Activated T-cell treated with anti-CD3 and anti-CD28 coated beads, Interleukin-2, amount 50 U/mL, for 1 hour (primary cell): ENCODE measurements at regions not wholly inside any gene's neighbourhood (a gene's known extent, or its start where the extent isn't known, plus 50 kb on each side); places are given as distances from the start of the nearest gene placed in this dataset.

ENCODE experiments used
- DNase-seq: peaks from one replicate; pipeline ENCODE4 v3.0.0-alpha.2; 2020

DNA sequence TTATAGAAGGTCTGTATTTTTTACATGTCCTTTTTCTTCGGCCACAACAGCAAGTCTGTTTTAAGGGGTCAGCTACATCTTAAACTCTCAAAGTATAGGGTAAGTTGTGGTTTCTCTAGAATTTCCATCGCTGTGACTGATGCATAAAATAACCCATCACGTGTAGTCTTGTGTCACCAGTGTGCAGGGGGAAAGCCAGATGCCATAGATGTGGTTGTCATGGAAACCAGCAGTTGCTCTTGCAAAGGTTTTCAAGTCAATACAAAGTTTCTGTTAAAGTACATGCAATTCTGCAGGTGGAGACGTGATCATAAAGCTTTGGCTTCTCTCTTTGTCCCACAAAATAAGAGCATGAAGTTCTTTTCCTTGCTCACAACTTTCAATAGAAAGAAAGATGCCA is 210.3 kb upstream of the ONECUT1 start:
- no peak for DNase-seq

DNA sequence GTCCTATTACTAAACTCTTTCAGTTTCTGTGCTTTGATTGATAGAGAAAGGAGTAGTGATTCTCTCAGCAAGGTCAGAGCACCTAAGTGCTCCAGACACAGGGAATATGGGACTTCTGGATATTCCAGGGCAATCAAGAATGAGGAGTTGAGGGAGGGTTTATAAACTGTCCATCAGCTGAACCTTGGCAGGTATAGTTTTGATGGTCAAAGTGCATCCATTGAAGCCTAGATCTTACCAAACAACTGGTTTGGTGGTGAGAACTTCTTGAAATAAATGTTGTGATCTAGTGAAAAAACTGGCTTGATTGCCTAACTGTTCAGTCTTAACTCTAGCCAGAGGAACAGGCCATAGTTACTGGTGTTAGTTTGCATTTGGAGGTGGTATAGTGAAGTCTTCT is 207.0 kb upstream of the ONECUT1 start:
- no peak for DNase-seq

DNA sequence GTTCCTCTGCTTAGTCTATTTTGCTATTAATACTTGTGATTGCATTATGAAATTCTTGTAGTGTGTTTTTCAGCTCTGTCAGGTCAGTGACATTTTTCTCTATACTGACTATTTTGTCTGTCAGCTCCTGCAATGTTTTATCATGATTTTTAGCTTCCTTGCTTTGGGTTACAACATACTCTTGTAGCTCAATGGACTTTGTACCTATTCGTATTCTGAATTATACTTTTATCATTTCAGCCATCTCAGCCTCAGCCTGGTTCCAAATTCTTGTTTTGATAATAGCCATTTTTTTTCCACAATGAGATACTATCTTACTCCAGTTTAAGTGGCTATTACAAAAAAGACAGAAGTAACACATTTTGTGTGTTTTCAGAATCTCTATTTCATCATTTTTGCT is 204.2 kb upstream of the ONECUT1 start:
- DNase-seq, result no peak

DNA sequence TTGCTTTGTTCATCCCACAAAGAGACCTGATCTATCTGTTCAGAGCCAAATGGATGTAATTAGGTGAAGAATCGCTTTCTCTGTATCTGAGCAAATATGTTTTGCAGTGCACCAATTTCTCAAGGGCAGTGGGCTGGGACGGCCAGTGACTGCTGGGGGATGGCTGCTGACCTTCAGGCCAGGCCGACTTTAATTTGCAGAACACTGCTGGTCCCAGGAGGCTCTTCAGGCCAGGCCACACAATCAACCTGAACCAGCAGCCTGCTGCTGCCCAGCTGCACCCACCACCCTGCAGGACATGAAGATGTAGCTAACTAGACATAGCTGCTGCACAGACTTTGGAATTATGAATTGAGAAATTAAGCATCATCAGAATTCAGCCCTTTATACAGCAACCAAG is 194.4 kb upstream of the ONECUT1 start:
- DNase-seq, result no peak

DNA sequence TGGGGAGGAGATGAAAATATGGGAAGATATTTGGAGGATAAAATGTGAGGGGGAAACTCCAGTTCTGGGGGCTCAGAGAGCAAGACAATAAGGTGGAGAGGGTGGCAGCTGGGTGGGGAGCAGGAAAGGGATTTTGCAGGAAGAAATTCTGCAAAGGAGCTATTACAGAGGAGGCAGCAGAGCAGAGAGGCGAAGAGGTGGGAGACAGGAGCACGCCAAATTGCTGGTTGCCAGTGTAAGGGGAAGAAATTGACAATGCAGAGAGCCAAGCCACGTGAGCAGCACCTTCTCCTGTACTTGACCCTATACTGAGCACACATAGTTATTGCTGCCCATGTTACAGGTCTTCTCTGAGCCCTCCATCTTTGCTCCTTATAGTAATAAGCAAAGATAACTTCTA is 190.3 kb upstream of the ONECUT1 start:
- DNase-seq, result no peak

DNA sequence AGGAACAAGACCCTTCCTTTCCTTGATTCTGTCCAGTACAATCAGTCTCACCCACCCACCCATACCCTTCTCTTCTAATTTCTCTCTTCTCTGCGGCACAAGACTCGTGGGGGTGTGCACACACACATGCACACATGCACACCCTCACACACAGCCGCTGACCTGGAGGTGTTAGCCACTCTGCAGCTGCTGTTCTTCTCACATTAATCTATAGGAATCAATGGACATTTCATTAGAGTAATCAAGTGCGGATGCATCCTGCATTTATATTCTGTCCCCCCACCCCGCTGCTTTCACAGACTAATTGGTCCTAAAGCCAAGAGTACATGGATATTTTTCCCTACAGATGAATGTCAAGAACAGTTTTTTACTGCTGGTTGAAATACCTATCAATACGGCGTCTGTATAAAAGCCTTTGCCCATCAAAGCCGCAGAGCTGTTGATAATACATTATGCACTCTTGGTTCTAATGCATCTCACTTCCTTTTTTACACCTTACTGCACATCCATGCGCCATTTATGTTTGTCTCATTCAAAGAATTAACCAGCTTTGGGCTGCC is 186.5 kb upstream of the ONECUT1 start:
- no peak for DNase-seq

DNA sequence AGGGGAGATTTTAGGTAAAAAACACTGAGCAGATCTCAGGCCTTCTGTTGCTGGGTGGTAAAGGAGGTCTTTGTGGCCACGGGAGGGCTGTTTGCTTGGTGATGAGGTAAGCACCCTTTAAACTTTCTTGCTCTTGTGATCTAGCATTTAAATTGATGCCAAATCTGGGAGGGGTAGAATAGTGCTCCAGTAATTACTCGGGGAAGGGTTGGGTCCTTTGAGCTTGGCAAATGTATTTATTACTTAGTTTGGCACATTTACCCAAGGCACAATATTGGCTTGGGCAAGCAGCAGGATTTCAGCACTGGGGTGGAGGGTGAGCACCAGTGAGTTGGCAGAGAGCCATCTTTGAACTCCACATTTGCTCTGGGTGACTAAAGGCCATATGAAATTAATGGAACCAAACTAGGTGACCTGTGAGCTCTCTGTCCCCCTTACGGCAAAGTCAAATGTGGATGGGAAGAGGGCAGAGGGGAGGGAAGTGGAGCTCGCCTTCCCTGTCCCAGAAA is 185.9 kb upstream of the ONECUT1 start:
- no peak for DNase-seq

DNA sequence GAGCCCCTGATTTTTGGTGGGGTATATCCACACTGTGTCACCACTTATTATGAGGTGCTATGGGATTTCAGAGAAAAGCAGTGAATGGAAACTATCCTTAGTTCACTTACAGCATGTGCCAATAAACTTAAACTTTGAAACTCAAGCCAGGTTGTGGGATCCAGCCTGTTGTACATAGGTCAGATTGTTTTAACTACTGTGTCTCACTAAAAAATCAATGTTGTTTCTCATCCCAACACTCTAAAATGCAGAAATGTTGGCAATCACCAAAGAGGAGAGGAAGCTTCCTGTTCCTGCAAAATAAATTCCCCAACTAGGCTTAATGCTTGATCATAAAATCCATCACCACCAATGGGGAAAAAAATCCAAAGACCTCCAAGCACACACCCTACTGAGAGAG is 173.7 kb upstream of the ONECUT1 start:
- no peak for DNase-seq

DNA sequence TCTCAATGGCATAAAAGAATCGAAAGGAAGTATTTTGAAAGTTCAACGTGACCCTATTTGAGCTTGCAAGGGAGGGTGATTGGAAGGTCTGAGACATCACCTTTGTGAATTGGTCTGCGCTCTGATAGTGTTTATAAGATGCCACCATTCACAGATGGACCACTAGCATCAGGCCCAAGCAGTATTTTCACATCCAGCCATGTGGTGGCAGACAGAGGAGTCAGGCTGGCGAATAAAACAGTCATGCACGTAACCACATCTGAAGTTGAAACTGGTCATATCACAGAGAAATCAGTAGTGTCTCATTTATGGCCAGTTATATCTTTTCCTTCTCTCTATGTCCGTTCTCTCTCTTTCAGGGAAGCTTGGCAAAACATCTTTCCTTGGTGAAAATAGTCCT is 170.1 kb upstream of the ONECUT1 start:
- no peak for DNase-seq

DNA sequence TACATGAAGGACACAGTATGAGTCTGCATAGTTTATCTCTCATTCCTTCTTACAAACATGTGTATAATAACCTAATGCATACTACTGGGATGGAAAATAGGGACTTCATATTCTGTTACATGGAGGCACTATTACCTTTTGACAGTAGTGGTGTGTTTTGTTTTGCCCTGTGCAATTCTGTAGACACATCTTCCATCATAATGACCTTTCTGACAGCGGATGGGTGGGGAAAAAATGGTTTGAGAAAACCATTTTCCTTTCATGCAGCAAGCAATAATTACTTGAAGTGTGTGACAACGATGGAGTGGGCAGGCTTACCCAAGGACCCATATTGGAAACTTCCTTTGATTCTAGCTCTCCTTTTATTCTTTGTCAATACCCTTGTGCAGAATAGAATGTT is 153.6 kb upstream of the ONECUT1 start:
- DNase-seq, result no peak

DNA sequence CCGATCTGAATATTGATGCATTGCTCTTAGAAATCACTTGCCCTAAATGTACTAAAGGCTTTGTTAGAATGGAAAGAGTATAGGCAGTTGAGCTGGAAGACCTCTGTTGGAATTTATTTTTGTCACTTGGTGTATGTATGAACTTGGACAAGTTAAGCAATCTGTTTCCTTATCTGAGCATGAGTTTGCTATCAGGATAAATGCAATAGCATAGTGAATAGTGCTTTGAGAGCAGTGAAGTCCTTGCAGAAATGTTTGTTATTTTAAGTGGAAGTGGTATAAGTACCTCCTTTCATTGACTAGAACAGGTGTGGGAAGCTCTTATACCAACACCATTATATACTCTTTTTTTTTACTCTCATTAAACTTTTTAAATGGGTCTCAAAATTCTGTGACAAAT is 146.4 kb upstream of the ONECUT1 start:
- DNase-seq, result no peak

DNA sequence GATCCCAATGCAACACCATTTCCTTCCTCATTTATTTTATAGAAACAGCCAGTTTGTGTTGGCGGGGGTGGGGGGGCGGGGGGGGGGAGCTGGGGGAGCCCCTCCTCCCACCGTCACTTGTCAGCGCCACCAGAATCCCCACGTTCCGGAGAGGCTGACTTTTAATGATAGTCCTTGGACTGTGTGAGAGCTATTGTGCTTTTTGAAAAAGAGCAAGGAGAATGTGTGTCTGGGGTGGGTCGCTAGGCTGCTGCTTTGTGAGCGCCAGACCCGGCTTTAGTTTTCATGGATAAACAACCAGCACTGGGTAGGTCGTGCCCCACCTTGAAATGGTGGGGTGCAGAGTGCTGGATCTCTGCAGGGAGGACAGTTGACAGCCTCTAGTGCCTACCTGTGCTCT is 135.0 kb upstream of the ONECUT1 start:
- no peak for DNase-seq

DNA sequence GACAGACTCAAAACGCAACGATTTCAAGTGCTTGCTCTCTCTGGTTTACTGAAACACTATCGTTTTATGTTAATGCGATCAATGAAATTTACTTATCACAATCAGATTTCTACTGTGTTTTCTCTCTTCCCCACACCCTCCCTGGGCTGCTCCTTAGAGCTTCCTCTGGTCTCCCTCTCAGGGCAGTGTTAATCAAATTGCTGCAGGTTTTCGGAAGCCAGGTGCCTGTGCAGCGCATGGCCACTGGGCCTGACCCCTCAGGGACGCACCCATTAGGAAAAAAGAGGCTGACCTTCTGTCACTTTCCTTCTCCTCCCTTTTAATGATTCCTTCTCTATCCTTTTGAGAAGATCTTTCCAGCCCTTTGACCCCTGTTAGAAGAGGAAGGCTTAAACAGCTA is 134.5 kb upstream of the ONECUT1 start:
- no peak for DNase-seq

DNA sequence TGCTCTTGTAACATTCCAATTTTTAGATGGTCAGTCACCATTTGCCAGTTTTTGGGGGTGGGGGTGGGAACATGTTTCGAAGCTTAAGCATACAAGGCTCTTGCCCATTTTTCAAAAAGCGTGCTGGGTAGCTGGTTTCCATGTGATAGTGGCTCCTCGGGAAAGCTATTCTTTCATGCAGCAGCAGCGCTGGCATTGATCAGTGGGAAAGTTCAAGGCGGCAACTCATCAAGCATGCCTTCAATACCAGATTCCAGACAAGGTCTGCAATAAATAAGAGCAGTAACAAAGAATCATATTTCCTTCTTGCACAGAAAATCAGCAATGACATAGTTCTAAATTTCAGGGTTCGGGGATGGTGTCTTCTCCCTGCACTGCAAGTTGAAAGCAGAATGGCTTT is 133.5 kb upstream of the ONECUT1 start:
- DNase-seq, result no peak

DNA sequence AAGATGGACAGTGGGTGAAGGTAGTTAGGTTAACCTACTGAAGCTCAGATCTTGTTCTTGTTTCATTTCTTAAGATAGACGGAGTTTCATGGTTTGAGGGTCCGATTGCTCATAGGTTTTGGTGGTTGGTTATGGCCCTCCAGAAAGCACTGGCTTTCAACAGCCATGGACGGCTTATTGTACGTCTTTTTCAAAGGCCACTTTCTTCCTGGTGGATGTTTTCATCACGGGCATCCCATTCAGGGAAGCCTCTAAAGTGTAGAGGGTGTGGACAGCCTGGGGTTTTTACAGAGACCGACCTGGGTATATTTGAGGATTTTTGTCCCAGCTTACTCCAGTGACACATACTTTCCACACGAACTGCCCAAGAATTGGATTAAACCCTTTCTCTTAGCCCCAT is 132.7 kb upstream of the ONECUT1 start:
- no peak for DNase-seq

DNA sequence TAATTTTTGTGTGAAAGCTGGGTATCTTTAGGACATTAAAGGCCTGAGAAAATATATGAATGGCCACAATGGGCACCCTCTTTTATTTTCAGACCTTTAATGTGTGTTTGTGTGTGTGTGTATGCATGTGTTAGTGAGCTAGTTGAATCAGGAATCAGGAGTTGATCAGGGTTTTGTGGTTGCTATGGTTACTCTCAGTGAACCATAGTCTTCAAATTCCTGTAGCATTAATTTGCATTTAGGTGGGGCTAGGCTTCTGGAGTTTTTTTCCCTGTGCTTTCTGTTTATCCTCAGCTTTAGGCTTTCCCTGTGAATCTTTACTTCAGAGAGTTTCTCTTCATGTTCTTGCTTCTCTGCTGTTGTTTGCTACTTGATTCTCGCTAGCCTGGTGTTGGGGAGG is 122.0 kb upstream of the ONECUT1 start:
- DNase-seq, result no peak

DNA sequence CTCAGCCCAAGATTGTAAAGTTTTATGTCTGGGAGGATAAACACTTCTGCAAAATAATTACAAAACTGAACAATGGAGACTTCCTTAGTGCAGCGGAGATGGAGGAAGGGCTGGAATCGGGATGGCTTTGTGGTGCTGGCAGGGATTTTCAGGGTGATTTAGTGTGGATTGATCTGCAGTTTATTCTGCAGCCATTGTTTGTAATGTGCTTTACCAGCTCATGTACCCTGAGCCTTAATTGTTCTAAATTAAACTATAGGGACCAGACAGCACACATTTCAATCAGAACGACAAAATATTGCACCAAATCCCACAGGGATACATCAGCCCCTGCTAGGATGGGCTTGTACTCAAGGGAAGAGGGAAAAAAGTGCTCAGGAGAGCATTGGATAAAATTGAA is 103.2 kb upstream of the ONECUT1 start:
- DNase-seq, result no peak

DNA sequence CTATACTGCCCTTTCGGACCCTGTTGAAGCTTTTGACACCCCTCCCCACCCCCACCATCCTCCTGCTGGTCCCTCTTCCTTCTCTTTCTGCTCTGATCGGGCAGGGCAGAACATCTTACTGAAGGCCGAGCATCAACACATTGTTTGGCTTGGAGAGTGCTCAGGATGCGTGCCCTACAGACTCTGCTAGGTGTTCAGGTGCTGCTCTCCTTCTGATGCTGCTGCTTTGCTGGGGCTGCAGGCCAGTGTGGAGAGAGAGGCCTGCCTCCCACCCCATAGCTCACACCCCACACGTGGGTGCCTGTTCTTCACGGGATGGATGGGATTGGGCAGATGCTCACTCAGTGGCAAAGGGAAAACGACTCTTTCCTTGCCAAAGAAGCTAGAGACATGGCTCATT is 89.8 kb upstream of the ONECUT1 start:
- no peak for DNase-seq

DNA sequence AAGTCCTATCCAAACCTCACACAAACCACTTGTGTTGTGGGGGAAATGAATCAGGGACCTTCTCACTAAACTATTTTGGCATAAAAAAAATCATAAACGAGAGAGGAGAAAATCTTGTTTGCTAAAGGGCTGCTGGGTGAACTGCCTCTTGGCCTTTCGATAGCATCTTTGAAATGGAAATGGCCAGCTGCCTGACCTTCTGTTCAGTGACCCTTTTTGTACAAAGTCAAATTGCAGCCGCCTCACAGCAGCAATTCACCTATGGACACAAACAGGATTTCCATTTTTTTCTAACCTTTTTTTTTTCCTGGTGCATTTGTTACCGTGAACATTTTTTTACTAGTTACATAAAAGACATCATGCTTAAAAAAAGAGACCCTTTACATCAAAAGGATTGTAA is 89.0 kb upstream of the ONECUT1 start:
- DNase-seq, result no peak

DNA sequence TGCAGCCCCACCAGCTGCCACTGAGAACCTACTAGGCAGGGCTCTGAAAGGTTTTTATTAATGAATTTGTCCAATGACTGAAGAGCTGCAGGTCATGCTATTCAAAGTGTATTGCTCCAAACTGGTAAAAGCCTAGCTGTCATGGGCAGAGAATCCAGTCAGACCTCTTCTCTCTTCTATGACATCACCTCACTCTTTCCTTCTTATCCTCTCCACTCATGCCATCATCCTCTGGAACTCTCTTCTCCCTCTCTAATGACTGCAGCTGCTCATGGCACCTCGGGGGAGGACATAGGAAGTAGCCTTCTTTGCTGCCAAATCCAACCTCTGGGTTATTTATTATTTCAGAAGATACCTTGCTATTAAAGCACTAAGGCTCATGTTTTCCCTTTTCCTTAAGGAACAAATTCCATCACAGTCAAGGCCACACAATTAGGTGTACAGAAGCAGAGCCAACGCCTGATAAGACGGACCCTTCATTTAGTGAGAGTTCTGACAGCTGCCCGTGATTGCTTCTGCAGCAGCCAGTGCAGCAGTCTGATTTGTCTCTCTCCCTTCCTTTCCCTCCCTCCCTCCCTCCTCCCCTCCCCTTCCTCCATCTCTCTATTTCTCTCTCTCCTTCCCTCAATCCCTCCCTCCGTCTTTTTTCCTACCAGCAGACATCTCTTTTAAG is 87.0 kb upstream of the ONECUT1 start:
- no peak for DNase-seq

DNA sequence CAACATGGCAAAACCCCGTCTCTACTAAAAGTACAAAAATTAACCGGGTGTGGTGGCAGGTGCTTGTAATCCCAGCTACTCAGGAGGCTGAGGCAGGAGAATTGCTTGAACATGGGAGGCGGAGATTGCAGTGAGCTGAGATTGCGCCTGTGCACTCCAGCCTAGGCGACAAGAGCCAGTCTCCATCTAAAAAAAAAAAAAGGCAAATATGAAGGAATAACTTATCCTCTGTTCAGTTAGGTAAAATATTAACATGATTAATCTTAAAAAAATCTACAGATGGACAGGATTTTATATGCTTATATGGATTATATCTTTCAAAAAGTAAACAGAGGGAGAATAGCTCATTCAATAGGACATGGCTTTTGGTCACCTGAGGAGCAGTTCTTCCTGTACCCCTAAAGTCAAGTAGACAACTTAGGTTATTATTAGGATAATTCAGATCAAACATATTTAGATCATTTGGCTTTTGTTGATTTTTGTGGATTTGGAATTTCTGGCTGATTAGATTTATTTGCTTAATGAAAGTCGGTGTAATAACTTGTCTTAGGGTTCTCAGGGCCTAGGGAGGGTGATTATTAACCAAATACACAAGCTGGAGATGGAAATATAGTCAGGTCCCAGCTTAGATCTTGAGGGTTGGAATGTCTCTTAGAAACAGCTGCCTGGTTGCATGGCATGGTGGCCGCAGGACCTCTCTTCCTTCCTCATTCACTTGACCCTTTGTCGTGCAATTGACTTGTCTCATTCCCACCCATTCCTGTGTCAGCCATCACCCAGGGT is 82.1 kb upstream of the ONECUT1 start:
- no peak for DNase-seq

DNA sequence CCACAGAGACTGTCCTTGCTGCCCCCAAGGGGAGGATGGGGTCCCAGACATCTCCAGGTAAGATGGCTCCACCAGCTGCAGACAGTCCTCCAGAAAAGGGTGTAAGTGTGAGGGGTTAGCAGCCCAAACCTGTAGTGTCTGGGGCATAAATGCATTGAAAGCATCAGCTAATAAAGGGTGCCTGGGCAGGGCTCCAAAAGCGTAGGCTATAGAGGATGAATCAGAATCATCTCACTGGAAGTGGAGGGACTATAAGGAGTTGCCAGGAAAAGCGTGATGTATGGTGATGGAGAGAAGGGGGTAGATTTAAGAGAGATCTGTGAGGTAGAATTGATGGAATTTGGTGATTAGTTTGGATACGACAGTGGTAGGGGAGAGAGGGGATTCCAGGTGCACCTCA is 79.9 kb upstream of the ONECUT1 start:
- DNase-seq, result no peak

DNA sequence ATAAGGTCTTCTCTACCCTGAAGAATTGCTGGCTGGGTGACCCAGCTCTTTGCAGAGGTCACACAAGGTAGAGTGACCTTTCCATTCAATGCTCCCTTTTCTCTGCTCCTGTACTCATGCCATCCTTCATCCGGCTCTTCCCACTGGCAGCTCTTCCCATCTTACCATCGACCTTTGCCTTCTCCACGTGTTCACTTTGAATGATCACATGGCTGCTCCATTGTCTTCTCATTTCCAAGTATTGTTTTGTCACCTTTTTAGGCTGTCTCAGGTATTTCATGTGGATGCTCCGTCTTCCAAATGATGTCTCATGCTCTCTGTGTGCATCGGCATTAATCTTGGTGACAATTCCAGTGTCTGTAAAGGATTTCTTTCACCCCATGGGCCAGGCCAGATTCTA is 76.6 kb upstream of the ONECUT1 start:
- no peak for DNase-seq

DNA sequence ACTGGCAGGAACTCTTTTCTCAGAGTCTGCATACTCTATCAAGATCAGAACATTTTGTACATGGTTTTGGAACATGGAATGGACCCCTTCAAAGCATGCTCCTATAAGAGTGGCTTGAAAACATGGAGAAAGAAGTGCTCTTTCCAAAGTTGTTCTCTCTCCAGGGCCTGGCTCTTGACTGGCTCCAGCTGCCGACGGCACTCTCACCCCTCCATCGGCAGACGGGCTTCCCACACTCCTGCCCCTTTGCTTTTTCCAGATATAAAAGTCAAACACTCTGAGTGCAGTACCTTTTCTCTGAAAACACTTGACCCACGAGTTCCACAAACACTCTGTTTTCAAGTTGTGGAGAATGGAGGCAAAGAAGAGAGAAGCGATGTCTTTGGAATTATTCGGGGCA is 72.5 kb upstream of the ONECUT1 start:
- DNase-seq, result no peak

DNA sequence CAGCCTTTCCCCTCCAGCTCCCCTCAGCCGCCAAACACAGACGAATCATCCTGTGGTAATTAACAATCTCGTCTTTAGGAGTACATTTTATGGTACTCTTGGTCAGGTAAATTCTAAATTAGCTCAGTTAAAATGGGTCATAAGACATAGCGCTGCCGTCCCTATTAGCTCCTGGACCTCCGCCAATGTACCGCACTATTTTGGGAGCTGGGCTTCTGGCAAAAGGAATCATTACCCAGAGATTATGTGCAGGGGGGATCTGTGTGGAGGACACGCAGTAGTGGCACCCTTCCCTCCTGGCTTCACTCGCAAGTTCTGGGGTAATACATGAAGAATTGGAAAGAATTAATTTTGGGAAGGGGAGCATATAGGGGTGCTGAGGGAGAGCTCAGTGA is 68.6 kb upstream of the ONECUT1 start:
- no peak for DNase-seq
